ENCODE measurements at regions not wholly inside any gene's neighbourhood (a gene's known extent, or its start where the extent isn't known, plus 50 kb on each side); places are given as distances from the start of the nearest gene placed in this dataset.

- no peaks in the 10 kb centered on the region for H3K4me1 ChIP-seq
- H3K9me3 ChIP-seq, result no peaks in the 10 kb centered on the region
- H3K27me3 ChIP-seq, result no peaks in the 10 kb centered on the region
- intact Hi-C loops (cut with DNase I), result no loop called here
- no peak for TF ChIP-seq CTCF (IDR thresholded peaks at IDR 0.05)
- no peak for TF ChIP-seq POLR2A (IDR thresholded peaks at IDR 0.05)
- H3K36me3 ChIP-seq (replicated peaks in 1 of 2; ENCODE audit: insufficient read depth in 1 of 2, low read depth in 2 of 2), result no peaks in the 10 kb centered on the region
- no peak overlapping the region for H3K27ac ChIP-seq
- 93 to 94% methylated on average over 9 of the region's 9 CpGs for WGBS, 2 donors
- ATAC-seq, result no peak
- DNase-seq, result no peak
- no peak overlapping the region for H3K4me3 ChIP-seq
Observed at GRCh38 chr2:34266908-34267697, 668.0 kb upstream of the FAM98A start.

- DNase-seq, result no peak
- H3K27ac ChIP-seq, result no peak overlapping the region
- TF ChIP-seq POLR2A (IDR thresholded peaks at IDR 0.05), result no peak
- TF ChIP-seq CTCF (IDR thresholded peaks at IDR 0.05), result no peak
- H3K9me3 ChIP-seq, result no peaks in the 10 kb centered on the region
- no peak overlapping the region for H3K4me3 ChIP-seq
- intact Hi-C loops (cut with DNase I), result no loop called here
- H3K36me3 ChIP-seq (replicated peaks in 1 of 2; ENCODE audit: insufficient read depth in 1 of 2, low read depth in 2 of 2), result no peaks in the 10 kb centered on the region
- ATAC-seq, result no peak
- no peaks in the 10 kb centered on the region for H3K4me1 ChIP-seq
- H3K27me3 ChIP-seq, result no peaks in the 10 kb centered on the region
- 90 to 93% methylated on average over 6 of the region's 6 CpGs for WGBS, 2 donors
Observed at GRCh38 chr2:34261701-34262100, 662.6 kb upstream of the FAM98A start.

GRCh38 chr2:34254272-34254878 lies 655.3 kb upstream of the FAM98A start:
- ATAC-seq (peak; percentile 90), DNase-seq (no peak)
- Histone ChIP-seq H3K36me3 (replicated peaks in 1 of 2; ENCODE audit: insufficient read depth in 1 of 2, low read depth in 2 of 2) (no peaks in the 10 kb centered on the region), H3K4me3 (no peak overlapping the region), H3K9me3 (no peaks in the 10 kb centered on the region), H3K27me3 (no peaks in the 10 kb centered on the region), H3K4me1 (peaks cover 39% of the 10 kb centered on the region), H3K27ac (peak overlapping the region; percentile 60 to 75 (median 66))
- intact Hi-C loops (cut with DNase I), result no loop called here
- peak in 2 of 3 donors; percentile 9 to 21 for TF ChIP-seq POLR2A (IDR thresholded peaks at IDR 0.05)
- no peak for TF ChIP-seq CTCF (IDR thresholded peaks at IDR 0.05)
- WGBS, 2 donors, result 27 to 28% methylated on average over 2 of the region's 2 CpGs

- H3K4me1 ChIP-seq, result peaks cover 41% of the 10 kb centered on the region
- TF ChIP-seq POLR2A (IDR thresholded peaks at IDR 0.05), result no peak
- no peak for TF ChIP-seq CTCF (IDR thresholded peaks at IDR 0.05)
- H3K27ac ChIP-seq, result no peak overlapping the region
- H3K36me3 ChIP-seq (replicated peaks in 1 of 2; ENCODE audit: insufficient read depth in 1 of 2, low read depth in 2 of 2), result no peaks in the 10 kb centered on the region
- H3K9me3 ChIP-seq, result no peaks in the 10 kb centered on the region
- H3K4me3 ChIP-seq, result no peak overlapping the region
- H3K27me3 ChIP-seq, result no peaks in the 10 kb centered on the region
- intact Hi-C loops (cut with DNase I), result no loop called here
- WGBS, 2 donors, result 22 to 25% methylated on average over 3 of the region's 3 CpGs
- DNase-seq (no peak), ATAC-seq (no peak)
Observed at GRCh38 chr2:34252111-34252510, 653.0 kb upstream of the FAM98A start.

- Histone ChIP-seq H3K27ac (no peak overlapping the region), H3K36me3 (replicated peaks in 1 of 2; ENCODE audit: insufficient read depth in 1 of 2, low read depth in 2 of 2) (no peaks in the 10 kb centered on the region), H3K4me3 (no peak overlapping the region), H3K27me3 (no peaks in the 10 kb centered on the region), H3K4me1 (peaks cover 46% of the 10 kb centered on the region), H3K9me3 (no peaks in the 10 kb centered on the region)
- ATAC-seq (no peak), DNase-seq (no peak)
- intact Hi-C loops (cut with DNase I), result no loop called here
- TF ChIP-seq POLR2A (IDR thresholded peaks at IDR 0.05) (no peak), CTCF (IDR thresholded peaks at IDR 0.05) (no peak)
Observed at GRCh38 chr2:34251578-34251977, 652.5 kb upstream of the FAM98A start.
